Caco-2 (cell line): ENCODE measurements at regions not wholly inside any gene's neighbourhood (a gene's known extent, or its start where the extent isn't known, plus 50 kb on each side); places are given as distances from the start of the nearest gene placed in this dataset.

ENCODE experiments used
- BruUV-seq: library from RNA; stranded (reverse); fragments of 400-500 nt; replicated peaks from 2 replicates; lab custom pipeline; 2021; lab: Mats Ljungman, UMichigan
- CTCF ChIA-PET: fragments of 300-600 bp; sonication (Branson Sonifier 250); formaldehyde crosslinking; loops from one replicate; lab custom pipeline; 2022; ENCODE audit warnings: antibody characterized with exemption; lab: Charles Lee
- POLR2A ChIA-PET: fragments of 300-600 bp; sonication (Branson Sonifier 250); formaldehyde crosslinking; loops from one replicate; lab custom pipeline; 2022; ENCODE audit warnings: antibody characterized with exemption; lab: Charles Lee
- DNase-seq, 2 experiments: peaks; one replicate each; pipeline versions ENCODE4 v3.0.0 to v3.0.0-alpha.2; 2020 to 2022
- H3K27me3 ChIP-seq: replicated peaks from 2 replicates; pipeline ENCODE4 v1.6.0; 2011; ENCODE audit warnings: low read length; ENCODE audit not compliant: control insufficient read depth, insufficient read depth
- H3K36me3 ChIP-seq: 2 replicates; pipeline ENCODE4 v1.5.1; 2011; ENCODE audit warnings: low read length; ENCODE audit not compliant: control insufficient read depth, insufficient read depth
- H3K4me1 ChIP-seq: fragments of 250-450 bp; sonication (Bioruptor Pico); 2 replicates; pipeline ENCODE4 v1.5.1; 2020; ENCODE audit warnings: mild to moderate bottlenecking
- H3K4me3 ChIP-seq: 2 replicates; pipeline ENCODE4 v1.5.1; 2011; ENCODE audit warnings: low read depth, mild to moderate bottlenecking, control low read depth, low read length
- H3K9me3 ChIP-seq: fragments of 250-450 bp; sonication (Bioruptor Pico); 2 replicates; pipeline ENCODE4 v1.5.1; 2020; ENCODE audit warnings: mild to moderate bottlenecking, moderate library complexity
- H3K27ac Mint-ChIP-seq: one replicate; pipeline ENCODE4 v1.8.0; 2022; ENCODE audit warnings: mixed read lengths; ENCODE audit not compliant: unreplicated experiment
- H3K27me3 Mint-ChIP-seq: one replicate; pipeline ENCODE4 v1.8.0; 2022; ENCODE audit warnings: mixed read lengths; ENCODE audit not compliant: insufficient read depth, unreplicated experiment
- H3K36me3 Mint-ChIP-seq: one replicate; pipeline ENCODE4 v1.8.0; 2022; ENCODE audit warnings: mild to moderate bottlenecking, mixed read lengths; ENCODE audit not compliant: insufficient read depth, unreplicated experiment
- H3K4me1 Mint-ChIP-seq: one replicate; pipeline ENCODE4 v1.8.0; 2022; ENCODE audit warnings: low read depth, mixed read lengths; ENCODE audit not compliant: unreplicated experiment
- H3K4me3 Mint-ChIP-seq: one replicate; pipeline ENCODE4 v1.8.0; 2022; ENCODE audit warnings: mild to moderate bottlenecking, moderate library complexity, mixed read lengths; ENCODE audit not compliant: unreplicated experiment
- H3K9me3 Mint-ChIP-seq: one replicate; pipeline ENCODE4 v1.8.0; 2022; ENCODE audit warnings: mixed read lengths; ENCODE audit not compliant: unreplicated experiment
- CTCF ChIP-seq, 2 experiments: fragments of 200-600 bp in 1 of 2; IDR thresholded peaks; 1 replicate in 1 of 2; 2 replicates in 1 of 2; pipeline versions ENCODE4 v1.5.1 to v1.8.0; 2011 to 2022; ENCODE audit warnings: antibody characterized with exemption in 1 of 2, control low read depth in 1 of 2, inconsistent platforms in 1 of 2, low read depth in 1 of 2, low read length in 1 of 2, mild to moderate bottlenecking in 1 of 2, moderate library complexity in 1 of 2; ENCODE audit not compliant: insufficient read depth in 1 of 2, severe bottlenecking in 1 of 2, unreplicated experiment in 1 of 2
- intact Hi-C: fragments of 100-400 bp; cut with micrococcal nuclease; formaldehyde crosslinking; loops from one replicate; pipeline ENCODE4 v1.10.0; 2022; ENCODE audit not compliant: unreplicated experiment

- CTCF ChIA-PET: no interaction called here
- Histone ChIP-seq H3K9me3 (no peaks in the 10 kb centered on the region), H3K4me3 (no peak overlapping the region), H3K4me1 (no peaks in the 10 kb centered on the region), H3K27me3 (no peaks in the 10 kb centered on the region), H3K36me3 (no peaks in the 10 kb centered on the region)
- intact Hi-C loops: no loop called here
- H3K27ac Mint-ChIP-seq: no peak overlapping the region
- POLR2A ChIA-PET: no interaction called here
- TF ChIP-seq CTCF (IDR thresholded peaks at IDR 0.05; ENCODE audit: insufficient read depth in 1 of 2, low read depth in 1 of 2, low read length in 1 of 2, severe bottlenecking in 1 of 2, unreplicated experiment in 1 of 2): no peak
- H3K27me3 Mint-ChIP-seq: no peaks in the 10 kb centered on the region
- no peak overlapping the region for H3K4me3 Mint-ChIP-seq
- BruUV-seq: no TSS peak
- DNase-seq: no peak
- no peaks in the 10 kb centered on the region for H3K4me1 Mint-ChIP-seq
- no peaks in the 10 kb centered on the region for H3K36me3 Mint-ChIP-seq
- H3K9me3 Mint-ChIP-seq: no peaks in the 10 kb centered on the region
Observed at GRCh38 chr13:61316647-61317046, 99.0 kb downstream of the PCDH20 start.

- Mint-ChIP-seq H3K27ac (no peak overlapping the region), H3K4me3 (no peak overlapping the region), H3K9me3 (no peaks in the 10 kb centered on the region), H3K27me3 (no peaks in the 10 kb centered on the region), H3K4me1 (no peaks in the 10 kb centered on the region), H3K36me3 (no peaks in the 10 kb centered on the region)
- H3K27me3 ChIP-seq: no peaks in the 10 kb centered on the region
- no peak for TF ChIP-seq CTCF (IDR thresholded peaks at IDR 0.05; ENCODE audit: insufficient read depth in 1 of 2, low read depth in 1 of 2, low read length in 1 of 2, severe bottlenecking in 1 of 2, unreplicated experiment in 1 of 2)
- CTCF ChIA-PET: no interaction called here
- no peak overlapping the region for H3K4me3 ChIP-seq
- BruUV-seq: no TSS peak
- intact Hi-C loops: no loop called here
- no peaks in the 10 kb centered on the region for H3K9me3 ChIP-seq
- DNase-seq: no peak
- POLR2A ChIA-PET: no interaction called here
- H3K36me3 ChIP-seq: no peaks in the 10 kb centered on the region
- H3K4me1 ChIP-seq: no peaks in the 10 kb centered on the region
Observed at GRCh38 chr13:61294467-61295191, 121.0 kb downstream of the PCDH20 start.

GRCh38 chr13:61286148-61286745 is 129.4 kb downstream of the PCDH20 start:
- Histone ChIP-seq H3K4me1 (no peaks in the 10 kb centered on the region), H3K4me3 (no peak overlapping the region), H3K9me3 (no peaks in the 10 kb centered on the region), H3K27me3 (no peaks in the 10 kb centered on the region), H3K36me3 (no peaks in the 10 kb centered on the region)
- Mint-ChIP-seq H3K27ac (no peak overlapping the region), H3K9me3 (no peaks in the 10 kb centered on the region), H3K27me3 (no peaks in the 10 kb centered on the region), H3K36me3 (no peaks in the 10 kb centered on the region), H3K4me3 (no peak overlapping the region), H3K4me1 (no peaks in the 10 kb centered on the region)
- peak; percentile 49 to 72 for TF ChIP-seq CTCF (IDR thresholded peaks at IDR 0.05; ENCODE audit: insufficient read depth in 1 of 2, low read depth in 1 of 2, low read length in 1 of 2, severe bottlenecking in 1 of 2, unreplicated experiment in 1 of 2)
- no TSS peak for BruUV-seq
- POLR2A ChIA-PET: no interaction called here
- intact Hi-C loops: loop anchor here (1.0 to 5.0 kb wide), 5 partner anchors 124 to 668 kb away; no protein-coding TSS in a partner anchor
- CTCF ChIA-PET: interaction anchor here (0.7 kb wide), 1 partner anchor 129 kb away, joined by 3 read pairs; the partner anchor contains the start of gene PCDH20
- DNase-seq: peak; percentile 51 to 54
